ENCODE measurements at regions not wholly inside any gene's neighbourhood (a gene's known extent, or its start where the extent isn't known, plus 50 kb on each side); places are given as distances from the start of the nearest gene placed in this dataset.
"Not testable (repeated sequence)": the region's sequence is repeated elsewhere in the genome, so short reads cannot be mapped to it uniquely, and the experiment has no call there.

DNA sequence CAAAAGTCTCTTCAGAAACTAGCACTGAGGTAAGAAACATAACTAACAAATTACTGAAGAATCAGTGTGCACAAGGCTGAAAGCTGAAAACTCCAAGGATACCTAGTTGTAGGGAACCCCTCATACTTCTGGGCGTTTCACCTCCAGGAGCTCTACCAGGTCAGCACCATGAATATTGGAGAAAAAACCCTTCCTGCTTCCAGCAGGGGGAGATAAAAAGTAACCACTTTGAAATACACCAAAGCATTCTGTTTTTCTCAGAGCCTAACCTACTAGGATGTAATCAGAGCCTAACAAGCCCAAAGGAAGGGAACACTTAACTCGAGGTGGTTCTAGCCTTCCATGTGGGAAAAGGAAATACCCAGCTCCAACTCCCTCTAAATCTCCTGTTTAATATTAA is 175.8 kb upstream of the MME start:
- DNase-seq (ENCODE audit: low read depth, low spot score): no peak
- no peak overlapping the region for H3K27ac ChIP-seq

DNA sequence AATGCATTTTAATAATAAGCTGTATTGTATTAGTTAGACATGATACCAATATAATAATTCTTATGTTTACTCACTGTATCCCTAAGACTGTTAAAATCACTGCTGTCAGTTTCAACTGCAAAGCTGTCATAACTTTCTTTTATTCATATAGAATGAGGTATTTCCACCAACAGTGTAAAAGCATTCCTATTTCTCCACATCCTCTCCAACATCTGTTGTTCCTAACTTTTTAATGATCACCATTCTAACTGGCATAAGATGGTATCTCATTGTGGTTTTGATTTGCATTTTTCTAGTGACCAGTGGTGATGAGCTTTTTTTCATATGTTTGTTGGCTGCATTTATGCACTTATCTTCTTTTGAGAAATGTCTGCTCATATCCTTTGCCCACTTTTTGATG is 177.6 kb upstream of the MME start:
- not testable (repeated sequence) for H3K27ac ChIP-seq

GRCh38 chr3:154901278-154901677 is 178.8 kb upstream of the MME start:
- no peak overlapping the region for H3K27ac ChIP-seq
- no peak for DNase-seq (ENCODE audit: low read depth, low spot score)

More for the DNA sequence above, 177.6 kb upstream of the MME start:
- DNase-seq (ENCODE audit: low read depth, low spot score): not testable (repeated sequence)

DNA sequence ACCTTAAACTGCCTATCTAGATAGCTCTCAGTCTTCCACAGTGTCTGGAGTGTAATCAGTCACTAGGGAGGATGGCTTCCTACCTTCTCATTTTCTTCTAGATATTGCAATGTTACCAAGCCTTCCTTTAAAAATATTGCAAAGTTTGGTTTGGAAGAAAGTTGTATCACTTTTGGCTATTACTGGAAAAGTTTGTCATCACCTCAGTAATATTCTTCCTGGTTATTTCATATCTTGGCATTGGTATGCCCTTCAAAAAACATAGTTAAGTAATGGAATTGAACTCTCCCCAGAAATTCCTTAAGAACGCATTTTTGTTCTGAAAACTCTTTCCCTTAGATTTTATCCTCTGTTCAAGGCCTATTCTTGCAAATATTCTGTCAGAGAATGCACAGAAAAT is 179.3 kb upstream of the MME start:
- no peak overlapping the region for H3K27ac ChIP-seq
- DNase-seq (ENCODE audit: low read depth, low spot score): no peak

GRCh38 chr3:154898916-154899315 is 181.2 kb upstream of the MME start:
- no peak for DNase-seq (ENCODE audit: low read depth, low spot score)
- H3K27ac ChIP-seq: no peak overlapping the region

DNA sequence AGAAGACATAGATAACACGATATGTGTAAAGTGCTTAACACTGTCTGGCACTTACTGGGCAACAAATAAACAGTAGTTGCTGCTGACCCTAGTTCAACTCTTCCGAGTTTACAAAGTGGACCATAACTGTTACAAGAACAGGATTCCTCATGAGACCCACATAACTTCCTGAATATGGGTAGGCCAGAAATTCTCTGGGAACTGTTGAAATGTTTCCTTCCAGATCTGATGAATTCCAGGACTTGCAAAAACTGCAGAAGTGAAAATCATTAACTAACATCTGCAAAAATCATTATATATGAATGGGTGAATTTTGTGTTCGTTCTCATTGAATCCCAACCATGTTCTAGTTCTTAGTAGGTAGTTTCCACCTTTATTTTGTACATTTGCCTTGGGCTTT is 181.7 kb upstream of the MME start:
- no peak for DNase-seq (ENCODE audit: low read depth, low spot score)
- H3K27ac ChIP-seq: no peak overlapping the region

DNA sequence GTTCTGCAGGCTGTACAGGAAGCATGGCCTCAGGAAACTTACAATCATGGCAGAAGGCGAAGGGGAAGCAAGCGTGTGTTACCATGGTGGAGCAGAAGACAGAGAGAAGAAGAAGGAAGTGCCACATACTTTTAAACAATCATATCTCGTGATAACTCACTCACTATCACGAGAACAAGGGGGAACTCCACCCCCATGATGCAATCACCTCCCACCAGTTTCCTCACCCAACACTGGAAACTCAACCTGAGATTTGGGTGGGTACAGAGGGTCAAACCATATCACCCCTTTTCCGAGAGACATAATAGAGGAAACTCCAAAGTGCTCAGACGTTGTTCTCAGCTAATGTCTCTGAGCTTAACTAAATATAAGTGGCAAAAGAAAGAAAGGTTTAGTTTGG is 186.3 kb upstream of the MME start:
- H3K27ac ChIP-seq: no peak overlapping the region
- DNase-seq (ENCODE audit: low read depth, low spot score): no peak

GRCh38 chr3:154889227-154889634 is 190.9 kb upstream of the MME start:
- DNase-seq (ENCODE audit: low read depth, low spot score): no peak
- no peak overlapping the region for H3K27ac ChIP-seq

DNA sequence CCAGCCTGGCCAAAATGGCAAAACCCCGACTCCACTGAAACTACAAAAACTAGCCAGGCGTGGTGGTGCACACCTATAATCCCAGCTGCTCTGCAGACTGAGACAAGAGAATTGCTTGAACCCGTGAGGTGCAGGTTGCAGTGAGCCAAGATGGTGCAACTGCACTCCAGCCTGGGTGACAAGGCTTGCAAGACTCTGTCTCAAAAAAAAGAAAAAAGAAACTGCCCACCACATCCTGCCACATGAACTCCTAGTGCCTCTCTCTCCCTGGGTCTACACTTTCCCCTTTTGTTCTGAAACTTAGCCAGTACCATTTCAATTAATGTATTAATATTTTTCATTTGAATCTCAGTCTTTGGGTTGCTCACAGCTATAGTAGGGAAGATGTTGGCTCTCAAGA is 192.2 kb upstream of the MME start:
- no peak for DNase-seq (ENCODE audit: low read depth, low spot score)
- H3K27ac ChIP-seq: no peak overlapping the region

- peak; percentile 82 for DNase-seq (ENCODE audit: low read depth, low spot score)
- peak overlapping the region; percentile 38 for H3K27ac ChIP-seq
Observed at GRCh38 chr3:154886437-154886836, 193.7 kb upstream of the MME start.

GRCh38 chr3:154885418-154885817 is 194.7 kb upstream of the MME start:
- no peak overlapping the region for H3K27ac ChIP-seq
- DNase-seq (ENCODE audit: low read depth, low spot score): no peak

GRCh38 chr3:154884952-154885351 is 195.2 kb upstream of the MME start:
- no peak overlapping the region for H3K27ac ChIP-seq
- DNase-seq (ENCODE audit: low read depth, low spot score): no peak

DNA sequence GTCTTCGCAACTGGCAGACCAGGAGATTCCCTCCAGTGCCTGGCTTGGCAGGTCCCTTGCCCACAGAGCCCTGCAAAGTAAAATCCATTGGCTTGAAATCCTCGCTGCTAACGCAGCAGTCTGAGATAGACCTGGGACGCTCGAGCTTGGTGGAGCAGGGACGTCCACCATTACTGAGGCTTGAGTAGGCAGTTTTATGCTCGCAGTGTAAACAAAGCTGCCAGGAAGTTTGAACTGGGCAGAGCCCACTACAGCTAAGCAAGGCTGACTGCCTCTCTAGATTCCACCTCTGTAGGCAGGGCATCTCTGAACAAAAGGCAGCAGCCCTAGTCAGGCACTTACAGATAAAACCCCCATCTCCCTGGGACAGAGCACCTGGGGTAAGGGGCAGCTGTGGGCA is 205.0 kb upstream of the MME start:
- no peak for DNase-seq (ENCODE audit: low read depth, low spot score)
- H3K27ac ChIP-seq: no peak overlapping the region

DNA sequence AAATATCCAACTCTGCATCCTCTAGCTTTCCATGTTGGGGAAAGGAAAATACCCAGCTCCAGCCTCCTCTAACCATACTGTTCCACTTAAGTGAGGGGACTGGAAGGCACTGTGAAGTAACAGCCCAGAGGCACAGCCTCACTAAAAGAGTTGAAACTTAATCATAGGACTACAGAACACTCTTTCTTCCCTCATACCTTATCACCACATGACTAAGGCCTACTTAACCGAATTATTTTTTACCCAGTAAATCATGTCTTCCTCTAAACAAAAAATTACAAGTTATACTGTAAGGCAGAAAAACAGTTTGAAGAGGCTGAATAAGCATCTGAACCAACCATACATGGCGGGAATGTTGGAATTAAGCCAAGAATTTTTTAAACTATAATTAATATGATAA is 207.4 kb upstream of the MME start:
- H3K27ac ChIP-seq: no peak overlapping the region
- DNase-seq (ENCODE audit: low read depth, low spot score): no peak

- H3K27ac ChIP-seq: no peak overlapping the region
Observed at GRCh38 chr3:154872074-154872473, 208.0 kb upstream of the MME start.

GRCh38 chr3:154864947-154865346 is 215.2 kb upstream of the MME start:
- no peak overlapping the region for H3K27ac ChIP-seq
- no peak for DNase-seq (ENCODE audit: low read depth, low spot score)

More at GRCh38 chr3:154872074-154872473, 208.0 kb upstream of the MME start:
- no peak for DNase-seq (ENCODE audit: low read depth, low spot score)

DNA sequence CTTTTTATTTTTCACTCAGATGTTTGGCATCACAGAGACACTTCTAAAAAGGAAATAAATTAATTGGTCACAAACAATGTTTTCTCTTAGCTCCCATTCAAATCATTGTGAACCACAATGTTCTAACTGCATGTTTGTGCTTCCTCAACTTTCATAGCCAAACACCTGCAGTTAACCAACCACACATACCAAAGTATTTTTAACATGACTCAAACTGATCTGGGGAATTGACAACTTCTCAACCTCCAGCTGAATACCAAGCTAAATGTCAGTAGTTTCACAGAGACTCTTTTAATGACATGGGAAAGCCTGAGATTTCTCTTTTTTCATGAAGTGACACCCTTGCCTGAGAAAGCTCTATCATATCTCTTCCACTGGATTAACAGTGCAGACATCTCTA is 217.9 kb upstream of the MME start:
- peak; percentile 26 for DNase-seq (ENCODE audit: low read depth, low spot score)
- no peak overlapping the region for H3K27ac ChIP-seq

DNA sequence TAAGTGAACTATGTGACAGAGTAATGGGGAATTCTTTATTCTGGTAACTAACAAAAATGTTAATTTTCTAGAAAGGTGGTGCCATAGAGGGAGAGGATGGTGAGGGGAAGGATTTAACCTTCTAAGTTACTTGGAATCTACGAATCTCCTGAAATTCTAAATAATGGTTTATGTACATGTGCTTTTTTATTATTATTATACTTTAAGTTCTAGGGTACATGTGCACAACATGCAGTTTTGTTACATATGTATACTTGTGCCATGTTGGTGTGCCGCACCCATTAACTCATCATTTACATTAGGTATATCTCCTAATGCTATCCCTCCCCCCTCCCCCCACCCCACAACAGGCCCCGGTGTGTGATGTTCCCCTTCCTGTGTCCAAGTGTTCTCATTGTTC is 227.1 kb upstream of the MME start:
- not testable (repeated sequence) for DNase-seq (ENCODE audit: low read depth, low spot score); H3K27ac ChIP-seq

- no peak overlapping the region for H3K27ac ChIP-seq
- no peak for DNase-seq (ENCODE audit: low read depth, low spot score)
Observed at GRCh38 chr3:154852515-154852914, 227.6 kb upstream of the MME start.

GRCh38 chr3:154851644-154852043 is 228.5 kb upstream of the MME start:
- H3K27ac ChIP-seq: no peak overlapping the region
- DNase-seq (ENCODE audit: low read depth, low spot score): no peak

- no peak overlapping the region for H3K27ac ChIP-seq
- DNase-seq (ENCODE audit: low read depth, low spot score): no peak
Observed at GRCh38 chr3:154850921-154851320, 229.2 kb upstream of the MME start.

DNA sequence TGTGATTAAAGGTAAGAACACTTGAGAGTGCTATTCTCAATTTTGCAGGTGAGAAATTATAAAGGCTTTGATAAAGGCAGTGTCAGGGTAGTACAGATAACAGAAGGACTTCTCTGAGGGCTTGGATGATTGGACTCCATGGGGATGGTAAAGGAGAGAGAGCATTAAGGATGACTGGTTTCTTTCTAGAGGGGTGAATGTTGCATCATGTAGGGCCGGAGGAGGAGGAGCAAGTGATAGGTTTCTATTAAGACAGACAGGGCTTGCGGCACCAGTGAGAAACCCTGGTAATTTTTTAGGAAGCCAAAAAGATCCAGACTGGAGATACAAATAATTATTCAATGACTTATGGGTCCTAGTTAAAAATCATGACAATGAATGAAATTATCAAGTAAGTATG is 230.7 kb upstream of the MME start:
- H3K27ac ChIP-seq: no peak overlapping the region
- DNase-seq (ENCODE audit: low read depth, low spot score): no peak

DNA sequence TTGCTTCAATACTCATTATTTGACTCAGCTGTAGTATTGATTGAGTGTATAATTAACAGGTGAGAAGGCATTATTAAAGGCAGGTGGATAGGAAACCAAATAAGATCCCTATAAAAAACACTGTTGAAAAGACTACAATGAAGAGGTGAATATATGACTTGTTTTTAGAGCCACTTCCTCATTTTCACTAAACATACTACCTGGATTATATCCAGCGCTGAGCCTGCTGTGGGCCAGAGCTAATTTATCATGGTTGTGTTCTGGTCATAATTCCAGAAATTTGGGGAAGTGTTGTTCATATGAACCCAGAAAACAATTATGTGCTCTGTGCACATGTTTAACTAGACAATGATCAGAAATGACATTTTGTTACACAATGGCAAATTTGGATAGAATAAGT is 235.3 kb upstream of the MME start:
- no peak overlapping the region for H3K27ac ChIP-seq

More for the DNA sequence above, 235.3 kb upstream of the MME start:
- no peak for DNase-seq (ENCODE audit: low read depth, low spot score)
